ENCODE measurements at regions not wholly inside any gene's neighbourhood (a gene's known extent, or its start where the extent isn't known, plus 50 kb on each side); places are given as distances from the start of the nearest gene placed in this dataset.

GRCh38 chr10:28366994-28367393, 64.1 kb upstream of the MPP7 start:
- TF ChIP-seq RCOR1 (IDR thresholded peaks at IDR 0.05; ENCODE audit: insufficient replicate concordance, low read length) = no peak
- TF ChIP-seq CTCF (conservative IDR thresholded peaks at IDR 0.05; ENCODE audit: low read depth, low read length) = no peak
- no peak for TF ChIP-seq MXI1 (IDR thresholded peaks at IDR 0.05; ENCODE audit: borderline replicate concordance, low read depth, low read length)
- no peak for TF ChIP-seq POLR2A (IDR thresholded peaks at IDR 0.05; ENCODE audit: low read depth, low read length)
- TF ChIP-seq SMC3 (IDR thresholded peaks at IDR 0.05; ENCODE audit: low read depth, low read length) = no peak

Measured in IMR-90 (cell line).